ENCODE measurements at regions not wholly inside any gene's neighbourhood (a gene's known extent, or its start where the extent isn't known, plus 50 kb on each side); places are given as distances from the start of the nearest gene placed in this dataset. TPM values are rescaled to one million over a fixed set of nuclear protein-coding genes. Genes with fewer than 3 reads are reported as not detected.

DNA sequence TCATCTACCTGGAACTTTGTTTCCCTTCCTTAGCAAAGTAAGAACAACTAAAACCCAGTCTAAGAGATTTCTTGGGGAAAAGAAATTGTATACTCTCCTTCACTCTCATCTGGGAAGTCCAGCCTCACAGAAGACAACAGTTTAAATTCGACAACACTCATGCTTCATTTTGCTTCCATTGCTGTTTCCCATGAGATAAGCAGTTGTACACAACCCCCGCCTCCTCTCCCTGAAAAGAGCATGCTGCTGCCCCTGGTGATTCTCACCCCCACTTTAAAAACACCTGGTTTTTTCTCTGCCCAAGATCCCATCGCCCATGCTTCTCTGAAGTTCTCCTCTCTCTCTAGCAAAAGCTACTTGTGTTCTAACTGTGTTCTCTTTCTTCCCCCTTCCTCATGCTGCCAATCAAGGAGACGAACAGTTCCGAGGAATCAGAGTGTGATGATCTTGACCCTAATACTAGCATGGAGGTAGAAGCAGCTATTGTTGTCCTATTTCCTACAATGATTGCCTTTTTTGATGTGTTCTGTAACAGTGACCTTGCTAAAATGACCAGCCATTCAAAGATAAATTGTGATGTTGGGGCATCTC is 51.1 kb upstream of the UMPS start:
- Histone ChIP-seq H2BK5ac (ENCODE audit: low read length) (no peak overlapping the region), H3K36me3 (replicated peaks in 1 of 2; ENCODE audit: control insufficient read depth in 2 of 2, insufficient read depth in 2 of 2, low read length in 2 of 2) (peaks cover 4 to 19% of the 10 kb centered on the region in 2 donors), H3K23ac (ENCODE audit: low read depth, low read length, poor library complexity) (no peak overlapping the region), H2AK5ac (ENCODE audit: low read depth, low read length) (no peak overlapping the region), H2AFZ (ENCODE audit: low read length) (no peak overlapping the region), H4K8ac (ENCODE audit: low read depth, low read length) (no peak overlapping the region), H4K91ac (ENCODE audit: low read depth, low read length, poor library complexity) (no peak overlapping the region), H3K79me1 (ENCODE audit: low read depth, low read length) (no peaks in the 10 kb centered on the region), H3K9ac (ENCODE audit: low read depth, low read length, poor library complexity) (no peak overlapping the region), H3K4ac (ENCODE audit: low read length) (no peak overlapping the region), H3K27ac (replicated peaks; ENCODE audit: low read length) (no peak overlapping the region), H3K4me1 (ENCODE audit: control insufficient read depth in 2 of 2, insufficient read depth in 1 of 2, low read depth in 1 of 2, low read length in 2 of 2) (no peaks in the 10 kb centered on the region), H3K18ac (ENCODE audit: low read length) (no peak overlapping the region), H2BK12ac (ENCODE audit: low read length) (no peak overlapping the region), H3K4me2 (ENCODE audit: insufficient read depth, low read length, poor library complexity, severe bottlenecking) (no peak overlapping the region), H3K27me3 (ENCODE audit: control insufficient read depth in 3 of 3, insufficient read depth in 3 of 3, low read depth in 1 of 3, low read length in 3 of 3) (no peaks in the 10 kb centered on the region), H2BK15ac (ENCODE audit: low read length) (no peak overlapping the region), H2BK120ac (ENCODE audit: low read depth, low read length) (no peak overlapping the region), H3K4me3 (ENCODE audit: low read length in 2 of 2) (no peak overlapping the region), H3K9me3 (replicated peaks in 1 of 2; ENCODE audit: control insufficient read depth in 2 of 2, insufficient read depth in 1 of 2, low read depth in 1 of 2, low read length in 2 of 2) (no peaks in the 10 kb centered on the region), H3K14ac (ENCODE audit: low read length) (no peak overlapping the region)
- WGBS, 2 donors (ENCODE audit: extremely low coverage in 2 of 2, insufficient read length in 2 of 2, insufficient replicate concordance in 1 of 2) = no CpG with 5 or more reads among the region's 5 CpGs
- DNase-seq (ENCODE audit: low spot score) = no peak

Small RNA genes lying in the stretch of these regions (small RNA-seq; reads per million reads assigned to genes)
- gene MIR5002 (ENCODE audit: insufficient read depth) (17.0 reads per million, percentile 76 among the genes with 10 or more reads in this experiment), gene MIR6083 (ENCODE audit: insufficient read depth) (not detected), gene RNU6-143P (ENCODE audit: insufficient read depth) (not detected)

All from neuronal stem cell (in vitro differentiated cells).